ENCODE measurements at regions not wholly inside any gene's neighbourhood (a gene's known extent, or its start where the extent isn't known, plus 50 kb on each side); places are given as distances from the start of the nearest gene placed in this dataset.

- TF ChIP-seq POLR2A (IDR thresholded peaks at IDR 0.05): no peak
- TF ChIP-seq CTCF (IDR thresholded peaks at IDR 0.05): no peak
These were observed 80.2 kb upstream of the CPHXL start for GRCh38 chr16:75806487-75806886.
